ENCODE measurements at regions not wholly inside any gene's neighbourhood (a gene's known extent, or its start where the extent isn't known, plus 50 kb on each side); places are given as distances from the start of the nearest gene placed in this dataset.

GRCh38 chr3:120838441-120839091, 69.4 kb upstream of the STXBP5L start:
- DNase-seq (ENCODE audit: low read depth, low spot score) = no peak
- H3K27ac ChIP-seq = no peak overlapping the region

GRCh38 chr3:120839120-120839519, 68.9 kb upstream of the STXBP5L start:
- DNase-seq (ENCODE audit: low read depth, low spot score) = no peak
- H3K27ac ChIP-seq = no peak overlapping the region

GRCh38 chr3:120841264-120841663, 66.7 kb upstream of the STXBP5L start:
- H3K27ac ChIP-seq = no peak overlapping the region
- no peak for DNase-seq (ENCODE audit: low read depth, low spot score)

GRCh38 chr3:120846073-120846472, 61.9 kb upstream of the STXBP5L start:
- no peak overlapping the region for H3K27ac ChIP-seq
- no peak for DNase-seq (ENCODE audit: low read depth, low spot score)

- no peak for DNase-seq (ENCODE audit: low read depth, low spot score)
- H3K27ac ChIP-seq = no peak overlapping the region
Measured at GRCh38 chr3:120848503-120848902, 59.5 kb upstream of the STXBP5L start.

- no peak overlapping the region for H3K27ac ChIP-seq
- DNase-seq (ENCODE audit: low read depth, low spot score) = no peak
Measured at GRCh38 chr3:120850381-120851295, 57.4 kb upstream of the STXBP5L start.

GRCh38 chr3:120852412-120852811, 55.6 kb upstream of the STXBP5L start:
- H3K27ac ChIP-seq = no peak overlapping the region
- DNase-seq (ENCODE audit: low read depth, low spot score) = no peak

GRCh38 chr3:120853416-120853815, 54.6 kb upstream of the STXBP5L start:
- no peak for DNase-seq (ENCODE audit: low read depth, low spot score)
- H3K27ac ChIP-seq = no peak overlapping the region

GRCh38 chr3:120854908-120855526, 53.0 kb upstream of the STXBP5L start:
- H3K27ac ChIP-seq = no peak overlapping the region
- no peak for DNase-seq (ENCODE audit: low read depth, low spot score)

GRCh38 chr3:120855665-120856437, 52.2 kb upstream of the STXBP5L start:
- H3K27ac ChIP-seq = no peak overlapping the region
- DNase-seq (ENCODE audit: low read depth, low spot score) = peak; percentile 43

Measured in epithelial cell of prostate (primary cell).